ENCODE measurements at regions not wholly inside any gene's neighbourhood (a gene's known extent, or its start where the extent isn't known, plus 50 kb on each side); places are given as distances from the start of the nearest gene placed in this dataset.
A peak's percentile ranks its signal among the peaks of the same experiment; 100 is the strongest.
"Not testable (repeated sequence)": the region's sequence is repeated elsewhere in the genome, so short reads cannot be mapped to it uniquely, and the experiment has no call there.

- no peak for DNase-seq (ENCODE audit: low read depth, low spot score)
- H3K27ac ChIP-seq: no peak overlapping the region
Observed at GRCh38 chr7:56250135-56250534, 133.9 kb upstream of the NUPR2 start.

GRCh38 chr7:56229631-56230030, 113.4 kb upstream of the NUPR2 start:
- H3K27ac ChIP-seq: no peak overlapping the region

GRCh38 chr7:56222866-56223265, 106.6 kb upstream of the NUPR2 start:
- H3K27ac ChIP-seq: no peak overlapping the region
- DNase-seq (ENCODE audit: low read depth, low spot score): no peak

More at GRCh38 chr7:56229631-56230030, 113.4 kb upstream of the NUPR2 start:
- no peak for DNase-seq (ENCODE audit: low read depth, low spot score)

GRCh38 chr7:56219017-56219416, 102.8 kb upstream of the NUPR2 start:
- no peak for DNase-seq (ENCODE audit: low read depth, low spot score)
- H3K27ac ChIP-seq: no peak overlapping the region

- H3K27ac ChIP-seq: no peak overlapping the region
- DNase-seq (ENCODE audit: low read depth, low spot score): no peak
Observed at GRCh38 chr7:56218510-56218909, 102.3 kb upstream of the NUPR2 start.

GRCh38 chr7:56213574-56213973, 97.4 kb upstream of the NUPR2 start:
- DNase-seq (ENCODE audit: low read depth, low spot score): no peak
- no peak overlapping the region for H3K27ac ChIP-seq

- DNase-seq (ENCODE audit: low read depth, low spot score): no peak
- H3K27ac ChIP-seq: no peak overlapping the region
Observed at GRCh38 chr7:56206420-56206819, 90.2 kb upstream of the NUPR2 start.

GRCh38 chr7:56199639-56200038, 83.4 kb upstream of the NUPR2 start:
- DNase-seq (ENCODE audit: low read depth, low spot score): no peak
- no peak overlapping the region for H3K27ac ChIP-seq

- H3K27ac ChIP-seq: not testable (repeated sequence)
- DNase-seq (ENCODE audit: low read depth, low spot score): peak; percentile 10
Observed at GRCh38 chr7:56196195-56196594, 80.0 kb upstream of the NUPR2 start.

- no peak overlapping the region for H3K27ac ChIP-seq
- DNase-seq (ENCODE audit: low read depth, low spot score): no peak
Observed at GRCh38 chr7:56188823-56189346, 72.7 kb upstream of the NUPR2 start.

- no peak for DNase-seq (ENCODE audit: low read depth, low spot score)
- H3K27ac ChIP-seq: no peak overlapping the region
Observed at GRCh38 chr7:56188376-56188775, 72.2 kb upstream of the NUPR2 start.

GRCh38 chr7:56181010-56181409, 64.8 kb upstream of the NUPR2 start:
- no peak for DNase-seq (ENCODE audit: low read depth, low spot score)
- no peak overlapping the region for H3K27ac ChIP-seq

GRCh38 chr7:56175771-56176170, 59.6 kb upstream of the NUPR2 start:
- no peak overlapping the region for H3K27ac ChIP-seq
- no peak for DNase-seq (ENCODE audit: low read depth, low spot score)

- no peak overlapping the region for H3K27ac ChIP-seq
- no peak for DNase-seq (ENCODE audit: low read depth, low spot score)
Observed at GRCh38 chr7:56174875-56175760, 58.9 kb upstream of the NUPR2 start.

GRCh38 chr7:56174346-56174874, 58.2 kb upstream of the NUPR2 start:
- DNase-seq (ENCODE audit: low read depth, low spot score): no peak
- H3K27ac ChIP-seq: no peak overlapping the region

All from epithelial cell of prostate (primary cell).